ENCODE measurements at regions not wholly inside any gene's neighbourhood (a gene's known extent, or its start where the extent isn't known, plus 50 kb on each side); places are given as distances from the start of the nearest gene placed in this dataset.

DNA sequence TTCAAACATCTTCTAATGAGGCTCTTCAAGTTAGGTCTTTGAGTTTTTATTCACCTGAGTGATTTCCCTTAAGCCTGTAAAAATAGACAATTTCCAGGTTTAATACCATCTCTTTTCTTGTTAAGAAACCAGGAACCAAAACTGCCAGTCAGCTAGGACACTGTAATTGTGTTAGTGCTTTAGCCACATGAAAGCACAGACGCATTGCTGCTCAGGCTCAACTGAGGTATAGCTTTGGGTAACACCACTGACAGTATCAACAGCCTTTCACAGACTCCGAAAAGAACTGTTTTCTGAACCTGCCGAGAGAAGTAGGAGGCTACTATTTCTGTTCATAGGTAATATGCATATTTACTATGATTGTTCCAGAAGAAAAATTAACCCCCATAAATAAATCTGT, 768.7 kb downstream of the ETS1 start:
- TF ChIP-seq, protein P1, sequence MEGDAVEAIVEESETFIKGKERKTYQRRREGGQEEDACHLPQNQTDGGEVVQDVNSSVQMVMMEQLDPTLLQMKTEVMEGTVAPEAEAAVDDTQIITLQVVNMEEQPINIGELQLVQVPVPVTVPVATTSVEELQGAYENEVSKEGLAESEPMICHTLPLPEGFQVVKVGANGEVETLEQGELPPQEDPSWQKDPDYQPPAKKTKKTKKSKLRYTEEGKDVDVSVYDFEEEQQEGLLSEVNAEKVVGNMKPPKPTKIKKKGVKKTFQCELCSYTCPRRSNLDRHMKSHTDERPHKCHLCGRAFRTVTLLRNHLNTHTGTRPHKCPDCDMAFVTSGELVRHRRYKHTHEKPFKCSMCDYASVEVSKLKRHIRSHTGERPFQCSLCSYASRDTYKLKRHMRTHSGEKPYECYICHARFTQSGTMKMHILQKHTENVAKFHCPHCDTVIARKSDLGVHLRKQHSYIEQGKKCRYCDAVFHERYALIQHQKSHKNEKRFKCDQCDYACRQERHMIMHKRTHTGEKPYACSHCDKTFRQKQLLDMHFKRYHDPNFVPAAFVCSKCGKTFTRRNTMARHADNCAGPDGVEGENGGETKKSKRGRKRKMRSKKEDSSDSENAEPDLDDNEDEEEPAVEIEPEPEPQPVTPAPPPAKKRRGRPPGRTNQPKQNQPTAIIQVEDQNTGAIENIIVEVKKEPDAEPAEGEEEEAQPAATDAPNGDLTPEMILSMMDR (IDR thresholded peaks at IDR 0.05), result no peak
- TF ChIP-seq EZH2 (IDR thresholded peaks at IDR 0.05; ENCODE audit: borderline replicate concordance, insufficient read depth, low read depth, low read length, poor library complexity, severe bottlenecking), result no peak

Data from B cell (primary cell).